Hematopoietic multipotent progenitor cell treated with erythropoietin and hydrocortisone succinate and interleukin-3 and kit ligand, for 4 days (in vitro differentiated cells): ENCODE measurements at regions not wholly inside any gene's neighbourhood (a gene's known extent, or its start where the extent isn't known, plus 50 kb on each side); places are given as distances from the start of the nearest gene placed in this dataset.

ENCODE experiments used
- DNase-seq: peaks from one replicate; pipeline ENCODE4 v3.0.0-alpha.2; 2015

- DNase-seq: no peak
Measured at GRCh38 chr16:73563709-73564108, 515.8 kb upstream of the ZFHX3 start.

DNA sequence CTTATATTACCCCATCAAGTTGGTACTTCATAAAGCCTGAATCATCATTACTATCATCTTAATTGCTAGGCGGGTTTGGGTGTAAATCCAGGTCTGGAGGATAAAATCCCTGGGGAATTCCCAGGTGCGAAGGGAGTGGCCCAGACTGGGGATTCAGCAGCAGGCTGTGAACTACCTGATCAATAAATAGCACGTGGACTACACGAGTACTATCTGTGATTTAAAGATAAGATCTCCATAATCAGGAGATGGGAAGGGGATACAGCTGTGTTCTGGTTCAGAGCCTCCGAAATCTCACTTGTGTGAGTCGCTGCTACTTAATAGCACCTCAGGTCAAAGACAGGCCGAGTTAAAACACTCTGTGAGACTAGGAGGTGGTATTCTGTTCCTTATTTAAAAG, 512.6 kb upstream of the ZFHX3 start:
- DNase-seq: no peak

DNA sequence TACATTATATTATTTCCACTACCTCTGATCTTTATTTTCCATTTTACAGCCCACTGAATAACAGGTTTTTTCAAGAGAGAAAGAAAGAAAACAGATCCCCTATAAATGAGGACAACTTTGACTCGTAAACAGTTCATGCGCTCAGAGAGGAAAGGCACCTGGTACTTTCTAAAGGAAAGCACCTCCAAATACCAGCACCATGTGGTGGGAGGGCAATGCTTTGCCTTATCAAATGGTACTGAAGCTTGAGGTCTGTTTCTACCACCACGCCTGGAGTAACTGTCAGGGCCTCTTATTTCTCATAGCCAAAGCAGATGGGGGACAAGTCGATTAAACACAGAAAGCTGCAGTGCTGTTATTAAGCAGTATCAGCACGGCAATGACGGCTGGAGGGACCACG, 510.3 kb upstream of the ZFHX3 start:
- no peak for DNase-seq

- no peak for DNase-seq
Measured at GRCh38 chr16:73553941-73554660, 506.2 kb upstream of the ZFHX3 start.

DNA sequence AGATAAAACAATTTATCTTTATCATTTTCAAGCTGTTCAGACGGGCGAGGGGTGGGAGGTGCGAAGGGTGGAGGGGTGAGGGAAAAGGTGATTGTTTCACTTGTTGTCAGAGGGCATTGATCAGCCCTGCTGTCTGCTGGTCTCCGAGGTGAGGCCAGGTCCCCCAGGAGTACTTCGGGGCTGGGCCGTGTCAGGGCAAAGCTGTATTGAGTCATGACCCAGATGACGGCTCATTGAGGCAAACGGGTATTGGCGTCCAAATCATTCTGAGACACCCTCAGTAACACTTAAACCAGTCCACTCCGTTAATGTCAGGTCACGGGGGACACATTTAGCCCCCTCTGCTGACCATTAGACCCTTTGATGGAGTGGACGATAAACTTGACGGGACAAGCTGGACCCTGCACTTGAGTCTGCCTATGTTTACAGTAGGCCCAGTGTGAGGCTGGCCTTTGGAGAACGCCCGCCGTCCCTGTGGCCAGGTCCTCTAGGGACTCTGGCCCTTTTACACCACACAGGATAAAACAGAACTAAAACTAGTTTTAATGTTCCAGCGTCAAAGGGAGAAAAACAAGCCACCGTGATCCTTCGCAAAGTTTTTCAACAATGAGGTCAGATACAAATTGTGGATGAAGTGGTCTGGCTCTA, 502.2 kb upstream of the ZFHX3 start:
- no peak for DNase-seq

DNA sequence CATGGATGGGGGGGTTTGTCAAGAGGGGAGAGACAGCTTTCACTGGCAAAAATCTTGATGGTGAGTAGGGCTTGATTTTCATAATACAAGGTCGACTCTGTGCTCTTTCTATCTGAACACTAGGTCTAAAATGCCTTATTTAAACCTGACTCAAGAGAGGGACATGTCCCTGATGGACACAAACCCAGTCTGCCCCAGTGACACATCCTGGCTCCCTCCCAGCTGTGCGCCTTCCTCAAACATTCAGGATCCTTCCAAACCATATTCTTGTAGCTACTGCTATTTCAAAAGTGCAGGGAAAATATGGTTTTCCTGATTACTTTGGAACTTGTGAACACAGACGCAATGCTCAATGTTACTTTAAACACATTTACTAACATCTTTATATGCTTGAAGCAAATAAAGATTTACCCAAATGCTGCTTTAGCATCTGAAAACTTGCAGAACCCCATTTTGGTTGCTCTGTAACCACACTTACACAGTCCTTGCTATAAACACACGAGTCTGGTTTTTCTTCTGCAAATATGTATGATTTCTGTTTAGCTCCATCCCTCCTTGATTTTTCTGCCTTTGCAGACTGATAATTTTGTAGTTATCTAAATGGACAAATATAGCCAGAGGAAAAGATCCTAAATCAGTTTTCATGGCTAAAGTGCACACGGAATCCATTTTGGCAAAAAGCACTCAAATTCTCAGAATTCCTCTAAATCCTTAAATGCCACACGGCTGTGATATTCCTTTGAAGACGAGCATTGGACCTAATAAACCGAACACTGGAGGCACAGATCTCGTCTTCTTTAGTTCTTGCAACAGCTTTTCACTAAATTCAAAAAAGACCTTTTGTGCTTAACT, 499.9 kb upstream of the ZFHX3 start:
- no peak for DNase-seq

DNA sequence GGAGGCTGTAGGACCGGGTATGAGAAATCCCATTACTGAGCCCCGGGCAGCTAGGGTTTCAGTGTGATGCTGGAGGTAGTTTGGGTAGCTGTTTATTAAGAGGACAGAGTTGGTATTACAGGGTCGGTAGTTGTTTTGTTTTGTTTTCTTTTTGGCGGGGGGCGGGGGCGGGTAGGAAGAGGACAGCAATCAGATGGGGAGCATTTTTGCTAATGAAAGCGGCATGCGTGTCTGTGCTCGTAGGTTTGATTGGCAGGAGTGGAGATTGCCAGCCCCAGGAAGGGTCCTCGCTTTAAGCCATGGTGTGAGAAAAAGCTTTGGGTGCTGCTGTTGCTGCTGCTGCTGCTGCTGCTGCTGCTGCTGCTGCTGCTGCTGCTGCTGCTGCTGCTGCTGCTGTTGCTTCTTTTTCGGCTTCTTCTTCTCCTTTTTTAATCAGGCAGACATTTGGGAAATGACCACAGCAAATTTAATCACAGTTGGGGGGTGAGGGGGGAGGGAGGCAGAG, 498.5 kb upstream of the ZFHX3 start:
- no peak for DNase-seq

DNA sequence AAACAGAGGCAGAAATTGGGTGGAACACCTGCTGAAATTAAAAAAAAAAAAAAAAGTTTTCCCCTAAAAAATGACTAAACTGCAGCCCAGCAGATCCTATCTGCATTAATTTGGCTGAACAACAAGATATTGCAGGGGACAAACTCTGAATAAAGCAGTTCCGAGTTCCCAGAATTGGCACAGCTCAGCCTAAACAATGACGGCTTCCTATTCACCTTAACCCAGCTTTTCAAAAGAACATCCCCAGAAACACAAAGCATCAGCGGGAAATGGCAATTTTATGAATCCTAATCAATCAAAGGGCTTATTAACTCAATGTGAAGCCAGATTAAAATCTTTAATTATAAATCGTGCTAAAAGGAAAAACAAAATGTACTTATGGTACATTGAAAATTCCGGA, 497.8 kb upstream of the ZFHX3 start:
- DNase-seq: no peak

GRCh38 chr16:73545290-73545689, 497.4 kb upstream of the ZFHX3 start:
- DNase-seq: no peak

DNA sequence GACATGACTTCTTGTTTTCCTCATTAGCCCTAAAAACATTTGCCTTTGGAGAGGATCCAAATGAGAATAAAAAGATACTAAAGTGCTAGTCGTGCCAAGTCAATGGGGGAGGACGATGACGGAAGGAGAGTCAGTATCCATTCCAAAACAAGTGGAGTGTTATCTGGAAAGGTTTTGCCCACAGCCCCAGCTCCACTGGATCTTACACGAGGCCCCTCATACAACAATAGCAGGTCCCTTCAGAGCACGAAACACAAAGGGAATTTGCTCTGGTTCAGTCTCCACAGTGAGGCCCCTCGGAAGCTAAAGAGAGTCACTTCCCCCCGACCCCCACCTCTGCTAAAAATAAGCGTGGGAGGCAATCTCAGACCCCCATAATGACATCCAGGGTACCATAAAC, 496.9 kb upstream of the ZFHX3 start:
- no peak for DNase-seq

DNA sequence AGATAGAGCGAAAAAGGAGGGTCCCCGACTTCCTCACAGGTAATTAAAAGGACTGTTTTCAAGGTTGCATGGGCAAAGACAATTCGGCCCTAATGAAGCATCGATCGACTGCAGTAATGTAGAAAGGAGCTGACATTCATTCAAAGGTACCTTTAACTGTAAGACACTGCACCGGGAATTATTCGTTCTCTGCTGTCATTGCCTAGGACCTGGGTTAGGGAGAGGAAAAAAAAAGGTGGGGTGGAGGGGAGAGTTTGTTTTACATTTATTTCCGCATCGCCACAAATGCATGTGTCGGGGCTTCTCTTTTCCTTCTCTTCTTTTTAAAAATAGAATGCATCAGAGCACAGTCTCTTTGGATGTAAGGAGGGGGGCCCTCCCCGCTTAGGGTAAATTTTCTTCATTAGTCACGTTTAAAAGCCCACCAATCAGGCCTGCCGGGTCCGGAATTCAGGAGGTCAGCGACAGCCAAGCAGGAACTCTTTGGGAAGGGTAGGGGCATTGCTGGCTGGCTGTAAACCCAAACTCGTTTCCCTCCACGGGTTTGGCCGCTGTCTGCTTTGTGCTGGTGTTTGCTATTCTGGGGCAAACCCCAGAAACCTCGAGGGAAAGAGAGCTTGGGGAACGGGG, 496.2 kb upstream of the ZFHX3 start:
- no peak for DNase-seq

DNA sequence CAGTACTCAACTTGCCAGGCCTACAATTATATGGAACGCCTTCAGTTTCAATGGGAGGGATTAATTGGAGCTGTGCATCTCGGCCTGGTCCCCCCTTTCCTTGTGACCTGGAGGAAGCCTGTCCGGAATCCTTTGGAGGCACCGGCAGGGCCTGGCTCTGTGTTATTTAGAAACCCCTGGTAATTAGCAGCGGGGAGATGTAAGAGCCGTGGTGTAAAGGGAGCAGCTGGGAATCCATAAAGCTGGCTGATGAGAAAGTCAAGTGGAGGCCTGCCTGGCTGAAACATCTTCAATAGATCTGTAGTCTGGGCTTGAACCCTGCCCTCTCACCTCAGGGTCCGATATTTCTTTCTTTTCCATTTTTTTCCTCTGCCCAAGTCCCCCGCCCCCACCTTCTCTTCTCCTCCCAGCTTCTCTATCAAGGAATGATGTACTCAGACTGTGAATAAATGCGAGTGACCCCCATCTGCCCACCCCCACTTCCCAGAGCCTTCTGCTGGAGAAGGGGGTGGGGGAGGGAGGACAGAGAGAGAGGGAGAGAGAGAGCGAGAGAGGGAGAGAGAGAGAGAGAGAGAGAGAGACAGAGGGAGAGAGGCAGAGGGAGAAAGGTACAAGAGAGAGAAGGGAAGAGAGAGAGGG, 495.5 kb upstream of the ZFHX3 start:
- DNase-seq: no peak

DNA sequence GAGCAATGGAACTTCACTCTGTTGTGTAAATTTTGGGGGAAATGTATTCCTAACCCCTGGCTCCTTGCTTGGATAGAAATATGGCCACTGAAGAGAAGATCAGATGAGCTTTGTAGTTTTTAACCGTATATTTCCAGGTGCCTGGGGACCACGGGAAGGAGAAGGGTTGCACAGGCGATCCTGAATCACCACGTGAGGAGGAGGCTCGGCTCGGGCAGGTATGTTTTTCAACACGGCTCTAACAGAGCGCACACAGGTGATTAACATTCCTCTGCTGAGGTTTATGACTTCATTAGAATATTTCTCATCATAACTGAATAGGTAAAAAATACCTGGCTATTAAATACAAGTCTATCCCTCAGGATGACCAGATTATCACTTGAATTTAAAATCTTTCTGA, 495.0 kb upstream of the ZFHX3 start:
- no peak for DNase-seq

DNA sequence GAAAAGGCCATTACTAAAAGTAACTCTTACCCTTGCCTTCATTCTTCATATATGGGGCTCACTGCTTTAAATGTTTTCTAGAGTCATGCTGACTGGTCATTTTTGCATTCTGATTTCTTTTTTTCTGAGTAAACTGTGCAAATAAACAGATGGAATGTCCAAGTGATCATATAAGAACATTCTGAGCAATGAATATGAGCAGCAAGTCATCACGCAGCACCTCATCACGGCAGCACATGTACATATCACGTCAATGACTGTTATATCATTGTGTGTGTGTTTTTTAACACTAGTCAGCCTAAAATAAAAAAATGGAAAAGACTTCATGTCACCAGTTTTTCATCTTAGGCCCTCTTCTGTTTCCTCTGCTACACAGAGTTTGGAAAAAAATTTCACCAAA, 490.0 kb upstream of the ZFHX3 start:
- DNase-seq: no peak

DNA sequence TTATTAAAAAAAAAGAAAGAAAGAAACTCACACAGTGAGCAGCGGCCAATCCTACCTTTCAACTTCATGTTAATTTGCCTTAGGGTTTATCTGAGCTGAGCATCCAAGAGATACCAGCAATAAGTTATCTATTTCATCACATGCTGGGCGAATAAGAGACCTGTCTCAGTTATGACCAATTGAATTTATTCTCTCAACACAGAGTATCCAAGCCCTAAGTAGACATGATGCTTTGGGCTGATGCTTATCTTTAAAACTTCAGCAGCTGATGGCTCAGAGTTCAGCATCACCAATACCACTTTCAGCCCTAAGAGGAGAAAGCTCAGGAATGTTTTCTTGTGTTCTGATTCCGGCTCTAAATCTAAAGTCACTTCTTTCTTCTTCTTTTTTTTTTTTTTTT, 489.0 kb upstream of the ZFHX3 start:
- no peak for DNase-seq

- no peak for DNase-seq
Measured at GRCh38 chr16:73531021-73531420, 483.1 kb upstream of the ZFHX3 start.

DNA sequence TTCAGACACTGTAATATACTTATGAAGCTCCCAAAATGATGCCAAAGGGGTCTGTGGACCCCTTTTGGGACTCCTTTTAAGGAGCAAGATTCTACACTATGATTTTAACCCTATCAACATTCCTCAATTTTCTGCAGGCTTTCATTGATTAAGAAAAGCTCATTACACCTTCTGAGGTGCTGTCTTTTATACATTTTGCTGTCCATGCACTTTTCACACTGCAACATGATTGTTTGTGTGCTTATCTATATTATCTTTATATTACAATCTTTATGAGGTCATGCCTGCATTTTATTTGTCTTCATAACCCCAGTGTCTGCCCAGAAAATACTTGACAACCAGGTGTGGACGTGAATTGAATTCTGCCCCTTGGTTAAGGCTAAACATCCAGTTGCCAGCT, 482.6 kb upstream of the ZFHX3 start:
- no peak for DNase-seq

DNA sequence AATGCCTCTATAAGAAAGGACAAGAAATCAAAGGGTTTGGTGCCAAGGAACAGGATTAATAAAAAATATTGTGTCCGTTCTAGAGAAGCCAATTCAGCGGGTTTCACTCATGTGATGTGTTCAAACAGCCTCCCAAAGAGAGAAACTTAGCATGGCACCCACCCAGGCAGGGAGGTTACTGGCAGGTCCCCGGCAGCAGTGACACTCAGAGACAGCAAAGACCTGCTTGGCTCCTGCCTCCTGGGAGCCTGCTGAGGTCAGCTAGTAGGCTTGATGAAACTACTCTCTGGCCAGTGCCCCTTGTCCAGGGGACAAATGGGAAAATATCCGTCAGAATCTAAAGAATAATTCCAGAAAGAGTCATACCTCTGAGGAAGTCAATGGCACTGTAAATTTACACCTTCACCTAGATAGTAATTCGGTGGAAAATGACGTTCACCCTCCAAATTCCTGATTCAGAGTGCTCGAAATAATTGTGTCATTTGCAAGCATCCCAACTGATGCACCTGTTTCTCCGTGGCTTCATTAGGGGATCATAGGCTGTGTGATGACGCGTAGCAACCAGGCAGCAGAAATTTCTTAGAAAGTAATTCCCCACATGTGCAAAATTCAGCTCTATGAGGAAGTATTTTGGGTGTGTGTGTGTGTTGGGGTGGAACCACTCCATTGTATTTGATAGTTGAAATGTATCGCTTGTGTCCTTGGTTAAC, 481.5 kb upstream of the ZFHX3 start:
- DNase-seq: no peak

GRCh38 chr16:73527187-73527586, 479.3 kb upstream of the ZFHX3 start:
- DNase-seq: peak; percentile 14

DNA sequence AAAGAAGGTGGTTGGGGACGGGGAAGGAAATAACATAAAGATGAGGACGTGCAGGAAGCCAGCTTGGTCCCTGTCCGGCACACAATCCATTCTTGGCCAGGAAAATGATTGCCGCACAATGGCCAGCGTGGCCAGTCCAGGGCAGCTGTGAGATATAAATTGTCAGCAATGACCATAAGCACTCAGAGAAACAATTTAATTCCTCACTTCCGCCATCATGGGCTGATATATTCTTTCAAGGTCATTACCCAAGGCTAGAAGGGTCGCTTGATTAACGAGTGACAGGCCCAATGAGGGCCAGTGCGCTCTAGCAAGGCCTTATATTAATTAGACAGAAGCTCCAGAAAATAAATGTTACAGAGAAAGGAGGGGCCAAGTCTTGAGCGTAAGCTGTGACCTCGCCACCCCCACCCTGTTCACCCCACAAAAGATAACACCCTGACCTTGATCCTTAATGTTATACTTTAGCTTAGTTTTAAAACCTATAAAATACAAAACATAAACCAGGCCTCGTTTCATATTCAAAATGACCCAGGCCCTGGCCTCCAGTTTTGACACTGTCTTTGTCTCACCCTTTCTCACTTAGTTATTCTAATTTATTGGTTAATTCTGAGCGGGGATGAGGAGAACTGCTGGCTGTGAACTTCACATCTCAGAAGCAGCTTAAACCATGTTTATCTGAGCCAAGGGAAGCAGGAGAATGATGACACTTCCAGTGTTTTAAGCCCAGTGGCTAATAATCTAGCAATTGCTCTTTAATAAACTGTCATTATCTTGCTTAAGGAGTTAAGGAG, 478.3 kb upstream of the ZFHX3 start:
- DNase-seq: no peak

DNA sequence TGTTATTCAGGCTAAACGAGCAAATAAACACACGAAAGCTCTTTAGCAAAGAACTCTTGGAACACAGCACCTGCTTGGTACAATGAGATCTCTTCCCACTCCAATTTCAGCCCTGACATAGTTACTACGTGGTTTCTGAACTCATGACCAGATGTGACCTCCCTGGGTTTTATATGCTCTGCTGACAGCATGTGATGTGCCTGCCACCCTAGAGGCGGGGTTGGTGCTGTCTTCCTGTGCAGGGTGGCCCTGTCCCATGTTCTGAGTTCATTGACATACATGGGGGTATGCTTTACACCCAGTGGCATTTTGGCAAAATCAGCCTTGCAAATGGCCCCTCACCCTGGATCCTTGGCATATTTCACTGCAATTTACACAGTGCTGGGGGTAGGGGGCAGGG, 475.3 kb upstream of the ZFHX3 start:
- no peak for DNase-seq
